ENCODE measurements at regions not wholly inside any gene's neighbourhood (a gene's known extent, or its start where the extent isn't known, plus 50 kb on each side); places are given as distances from the start of the nearest gene placed in this dataset.

GRCh38 chr6:6857528-6857927, 250.2 kb upstream of the RREB1 start:
- Histone ChIP-seq H3K4me3 (ENCODE audit: low read depth, low read length, poor library complexity, severe bottlenecking) (peak overlapping the region; percentile 17), H3K27me3 (replicated peaks; ENCODE audit: insufficient read depth, low read depth, low read length, poor library complexity) (no peaks in the 10 kb centered on the region), H3K9me3 (ENCODE audit: low read depth, low read length, poor library complexity, severe bottlenecking) (no peaks in the 10 kb centered on the region), H3K4me1 (ENCODE audit: insufficient read depth, low read length, poor library complexity, severe bottlenecking) (peaks cover 49% of the 10 kb centered on the region), H3K36me3 (ENCODE audit: insufficient read depth, low read length, poor library complexity, severe bottlenecking) (no peaks in the 10 kb centered on the region), H3K27ac (ENCODE audit: low read depth, low read length, poor library complexity, severe bottlenecking) (peak overlapping the region; percentile 83)
- no peak for TF ChIP-seq EZH2 (IDR thresholded peaks at IDR 0.05; ENCODE audit: borderline replicate concordance, low read depth, low read length, poor library complexity, severe bottlenecking)
- intact Hi-C loops (cut with micrococcal nuclease; ENCODE audit: unreplicated experiment): no loop called here
- no peak for DNase-seq (ENCODE audit: low spot score)
- BruUV-seq (replicated peaks): no TSS peak
- CTCF ChIA-PET: no interaction called here
- POLR2A ChIA-PET (ENCODE audit: low non-redundant PET): no interaction called here

- CTCF ChIA-PET: no interaction called here
- intact Hi-C loops (cut with micrococcal nuclease; ENCODE audit: unreplicated experiment): no loop called here
These were observed 249.2 kb upstream of the RREB1 start for GRCh38 chr6:6858533-6858982.

GRCh38 chr6:6859105-6859504, 248.7 kb upstream of the RREB1 start:
- intact Hi-C loops (cut with micrococcal nuclease; ENCODE audit: unreplicated experiment): no loop called here
- DNase-seq (ENCODE audit: low spot score): peak; percentile 61
- Histone ChIP-seq H3K4me1 (ENCODE audit: insufficient read depth, low read length, poor library complexity, severe bottlenecking) (peaks cover 41% of the 10 kb centered on the region), H3K36me3 (ENCODE audit: insufficient read depth, low read length, poor library complexity, severe bottlenecking) (no peaks in the 10 kb centered on the region), H3K27me3 (replicated peaks; ENCODE audit: insufficient read depth, low read depth, low read length, poor library complexity) (no peaks in the 10 kb centered on the region), H3K9me3 (ENCODE audit: low read depth, low read length, poor library complexity, severe bottlenecking) (no peaks in the 10 kb centered on the region), H3K4me3 (ENCODE audit: low read depth, low read length, poor library complexity, severe bottlenecking) (no peak overlapping the region), H3K27ac (ENCODE audit: low read depth, low read length, poor library complexity, severe bottlenecking) (peak overlapping the region; percentile 83)
- no TSS peak for BruUV-seq (replicated peaks)
- CTCF ChIA-PET: no interaction called here
- TF ChIP-seq EZH2 (IDR thresholded peaks at IDR 0.05; ENCODE audit: borderline replicate concordance, low read depth, low read length, poor library complexity, severe bottlenecking): no peak
- TF ChIP-seq CTCF (conservative IDR thresholded peaks at IDR 0.05; ENCODE audit: low read depth, low read length): no peak
- POLR2A ChIA-PET (ENCODE audit: low non-redundant PET): interaction anchor here (0.6 to 0.7 kb wide), 2 partner anchors 23 to 122 kb away, joined by 3 to 9 read pairs; no protein-coding TSS in a partner anchor

More at GRCh38 chr6:6858533-6858982, 249.2 kb upstream of the RREB1 start:
- DNase-seq (ENCODE audit: low spot score): no peak
- no TSS peak for BruUV-seq (replicated peaks)
- H3K4me3 ChIP-seq (ENCODE audit: low read depth, low read length, poor library complexity, severe bottlenecking): no peak overlapping the region
- H3K27me3 ChIP-seq (replicated peaks; ENCODE audit: insufficient read depth, low read depth, low read length, poor library complexity): no peaks in the 10 kb centered on the region
- peak overlapping the region; percentile 83 for H3K27ac ChIP-seq (ENCODE audit: low read depth, low read length, poor library complexity, severe bottlenecking)
- H3K36me3 ChIP-seq (ENCODE audit: insufficient read depth, low read length, poor library complexity, severe bottlenecking): no peaks in the 10 kb centered on the region
- H3K9me3 ChIP-seq (ENCODE audit: low read depth, low read length, poor library complexity, severe bottlenecking): no peaks in the 10 kb centered on the region
- no peak for TF ChIP-seq EZH2 (IDR thresholded peaks at IDR 0.05; ENCODE audit: borderline replicate concordance, low read depth, low read length, poor library complexity, severe bottlenecking)
- no peak for TF ChIP-seq CTCF (conservative IDR thresholded peaks at IDR 0.05; ENCODE audit: low read depth, low read length)
- POLR2A ChIA-PET (ENCODE audit: low non-redundant PET): interaction anchor here (0.6 kb wide), 1 partner anchor 22 kb away, joined by 9 read pairs; no protein-coding TSS in a partner anchor
- H3K4me1 ChIP-seq (ENCODE audit: insufficient read depth, low read length, poor library complexity, severe bottlenecking): peaks cover 41% of the 10 kb centered on the region

- Histone ChIP-seq H3K9me3 (ENCODE audit: low read depth, low read length, poor library complexity, severe bottlenecking) (no peaks in the 10 kb centered on the region), H3K4me1 (ENCODE audit: insufficient read depth, low read length, poor library complexity, severe bottlenecking) (peaks cover 41% of the 10 kb centered on the region)
- no peak for DNase-seq (ENCODE audit: low spot score)
These were observed 248.0 kb upstream of the RREB1 start for GRCh38 chr6:6859722-6860121.

More at GRCh38 chr6:6859722-6860121, 248.0 kb upstream of the RREB1 start:
- Histone ChIP-seq H3K27me3 (replicated peaks; ENCODE audit: insufficient read depth, low read depth, low read length, poor library complexity) (no peaks in the 10 kb centered on the region), H3K36me3 (ENCODE audit: insufficient read depth, low read length, poor library complexity, severe bottlenecking) (no peaks in the 10 kb centered on the region), H3K27ac (ENCODE audit: low read depth, low read length, poor library complexity, severe bottlenecking) (peak overlapping the region; percentile 83), H3K4me3 (ENCODE audit: low read depth, low read length, poor library complexity, severe bottlenecking) (no peak overlapping the region)
- intact Hi-C loops (cut with micrococcal nuclease; ENCODE audit: unreplicated experiment): no loop called here
- POLR2A ChIA-PET (ENCODE audit: low non-redundant PET): interaction anchor here (0.7 kb wide), 1 partner anchor 121 kb away, joined by 3 read pairs; no protein-coding TSS in a partner anchor
- CTCF ChIA-PET: interaction anchor here (0.5 to 0.6 kb wide), 2 partner anchors 30 to 101 kb away, joined by 3 to 4 read pairs; no protein-coding TSS in a partner anchor
- TF ChIP-seq EZH2 (IDR thresholded peaks at IDR 0.05; ENCODE audit: borderline replicate concordance, low read depth, low read length, poor library complexity, severe bottlenecking): no peak
- BruUV-seq (replicated peaks): no TSS peak
